SK-N-SH (cell line): ENCODE measurements at regions not wholly inside any gene's neighbourhood (a gene's known extent, or its start where the extent isn't known, plus 50 kb on each side); places are given as distances from the start of the nearest gene placed in this dataset.

ENCODE experiments used
- CTCF ChIA-PET: fragments of 300-600, 350-600 bp; formaldehyde crosslinking; extraction: SDS; loops from one replicate; lab custom pipeline; 2021; lab: Yijun Ruan, JAX
- POLR2A ChIA-PET: fragments of 350-600 bp; sonication (Branson Sonifier 250); formaldehyde crosslinking; extraction: SDS; loops from one replicate; lab custom pipeline; 2020; ENCODE audit warnings: antibody characterized with exemption, inconsistent platforms; lab: Yijun Ruan, JAX
- DNase-seq: peaks from one replicate; pipeline ENCODE4 v3.0.0; 2012
- H2AFZ ChIP-seq: fragments of 200-600 bp; sonication (generic); 2 replicates; pipeline ENCODE4 v1.8.1; 2016; ENCODE audit warnings: antibody characterized with exemption, mild to moderate bottlenecking, low read depth
- H3F3A ChIP-seq: fragments of 200-600 bp; sonication (generic); replicated peaks from 2 replicates; pipeline ENCODE3; 2016; ENCODE audit warnings: antibody characterized with exemption, mild to moderate bottlenecking; ENCODE audit not compliant: insufficient read depth
- H3K27ac ChIP-seq, 2 experiments: fragments of 200-500 bp in 1 of 2; fragments of 200-600 bp in 1 of 2; sonication (Bioruptor generic) in 1 of 2; sonication (generic), shearing (Covaris generic) in 1 of 2; 2 replicates each; pipeline versions ENCODE4 v1.5.1 to v1.6.1; 2014 to 2016; ENCODE audit warnings: low read depth in 2 of 2, inconsistent platforms in 1 of 2, low read length in 1 of 2, mild to moderate bottlenecking in 1 of 2, mixed read lengths in 1 of 2
- H3K27me3 ChIP-seq: fragments of 200-600 bp; sonication (generic), shearing (Covaris generic); 2 replicates; pipeline ENCODE4 v1.6.1; 2016; ENCODE audit warnings: mixed run types; ENCODE audit not compliant: insufficient read depth
- H3K36me3 ChIP-seq, 2 experiments: fragments of 200-500 bp in 1 of 2; fragments of 200-600 bp in 1 of 2; sonication (Bioruptor generic) in 1 of 2; sonication (generic) in 1 of 2; replicated peaks in 1 of 2; 2 replicates each; pipeline versions ENCODE3 to v1.5.1; 2014 to 2016; ENCODE audit warnings: low read length in 1 of 2, mild to moderate bottlenecking in 1 of 2; ENCODE audit not compliant: insufficient read depth in 2 of 2, control insufficient read depth in 1 of 2
- H3K4me1 ChIP-seq, 2 experiments: fragments of 200-500 bp in 1 of 2; fragments of 200-600 bp in 1 of 2; sonication (Bioruptor generic) in 1 of 2; sonication (generic), shearing (Covaris generic) in 1 of 2; 2 replicates each; pipeline versions ENCODE4 v1.5.1 to v1.6.1; 2014 to 2016; ENCODE audit warnings: low read depth in 1 of 2, low read length in 1 of 2, mixed run types in 1 of 2; ENCODE audit not compliant: insufficient read depth in 2 of 2, control insufficient read depth in 1 of 2
- H3K4me2 ChIP-seq: fragments of 200-600 bp; sonication (generic), shearing (Covaris generic); 2 replicates; pipeline ENCODE4 v1.6.1; 2017; ENCODE audit warnings: mixed run types
- H3K4me3 ChIP-seq, 2 experiments: fragments of 200-500 bp in 1 of 2; fragments of 200-600 bp in 1 of 2; sonication (Bioruptor generic) in 1 of 2; sonication (generic), shearing (Covaris generic) in 1 of 2; 2 replicates each; pipeline versions ENCODE4 v1.5.1 to v1.8.1; 2014 to 2016; ENCODE audit warnings: low read depth in 2 of 2, inconsistent platforms in 1 of 2, low read length in 1 of 2, mild to moderate bottlenecking in 1 of 2, mixed read lengths in 1 of 2, moderate library complexity in 1 of 2
- H3K79me2 ChIP-seq: fragments of 200-600 bp; sonication (generic); 2 replicates; pipeline ENCODE4 v1.8.1; 2017; ENCODE audit warnings: mild to moderate bottlenecking; ENCODE audit not compliant: insufficient read depth
- H3K9ac ChIP-seq: fragments of 200-600 bp; sonication (generic); 2 replicates; pipeline ENCODE4 v1.6.1; 2017; ENCODE audit warnings: mixed run types
- H3K9me2 ChIP-seq: fragments of 200-600 bp; sonication (generic); 2 replicates; pipeline ENCODE4 v1.6.1; 2017; ENCODE audit warnings: mixed run types
- H3K9me3 ChIP-seq: fragments of 200-600 bp; sonication (generic); 2 replicates; pipeline ENCODE4 v1.6.1; 2017; ENCODE audit warnings: mixed run types, mild to moderate bottlenecking, moderate library complexity
- H4K20me1 ChIP-seq: fragments of 200-600 bp; sonication (generic); 2 replicates; pipeline ENCODE4 v1.6.1; 2017; ENCODE audit warnings: mild to moderate bottlenecking, mixed run types; ENCODE audit not compliant: insufficient read depth
- CHD2 ChIP-seq: fragments of 150-350 bp; IDR thresholded peaks from 2 replicates; pipeline ENCODE4 v1.6.1; 2018; ENCODE audit warnings: low read length; ENCODE audit not compliant: partially characterized antibody
- EP300 ChIP-seq, 2 experiments: IDR thresholded peaks; 2 replicates each; pipeline versions ENCODE4 v1.4.0 to v1.6.1; 2012; ENCODE audit warnings: borderline replicate concordance in 1 of 2, low read depth in 1 of 2, low read length in 1 of 2
- FOXJ3 ChIP-seq: sonication (generic); formaldehyde crosslinking; IDR thresholded peaks from 2 replicates; pipeline ENCODE4 v1.5.1; 2020; ENCODE audit warnings: mild to moderate bottlenecking, missing genetic modification reagents
- GATA2 ChIP-seq: sonication (generic); formaldehyde crosslinking; IDR thresholded peaks from 2 replicates; pipeline ENCODE4 v1.5.0; 2020; ENCODE audit warnings: mild to moderate bottlenecking, missing genetic modification reagents
- MEF2A ChIP-seq: IDR thresholded peaks from 2 replicates; pipeline ENCODE4 v1.4.0; 2012; ENCODE audit warnings: low read depth, borderline replicate concordance
- NFIC ChIP-seq: IDR thresholded peaks from 2 replicates; pipeline ENCODE4 v1.4.0; 2012; ENCODE audit warnings: borderline replicate concordance
- NRF1 ChIP-seq: IDR thresholded peaks from 2 replicates; pipeline ENCODE4 v1.6.1; 2012; ENCODE audit warnings: low read depth, mild to moderate bottlenecking, low read length
- POLR2AphosphoS5 ChIP-seq: IDR thresholded peaks from 2 replicates; pipeline ENCODE4 v1.6.1; 2012; ENCODE audit warnings: low read depth, low read length
- RXRA ChIP-seq: IDR thresholded peaks from 2 replicates; pipeline ENCODE4 v1.4.0; 2012; ENCODE audit warnings: low read depth, mild to moderate bottlenecking, borderline replicate concordance
- SIN3A ChIP-seq: IDR thresholded peaks from 2 replicates; pipeline ENCODE4 v1.6.1; 2012; ENCODE audit warnings: low read depth, mild to moderate bottlenecking, low read length, moderate library complexity, borderline replicate concordance
- TAF1 ChIP-seq: IDR thresholded peaks from 2 replicates; pipeline ENCODE4 v1.6.1; 2012; ENCODE audit warnings: low read depth, mild to moderate bottlenecking, low read length, moderate library complexity, borderline replicate concordance
- TCF12 ChIP-seq: IDR thresholded peaks from 2 replicates; pipeline ENCODE4 v1.4.0; 2012
- TEAD4 ChIP-seq: IDR thresholded peaks from 2 replicates; pipeline ENCODE4 v1.4.0; 2012; ENCODE audit warnings: mild to moderate bottlenecking, borderline replicate concordance; ENCODE audit not compliant: insufficient read depth
- USF2 ChIP-seq: fragments of 150-350 bp; IDR thresholded peaks from 2 replicates; pipeline ENCODE4 v1.6.1; 2017; ENCODE audit warnings: antibody characterized with exemption, low read length, low read depth, borderline replicate concordance
- WGBS: methylation state at CpG from one replicate; pipeline ENCODE4 v1.1.6; 2017; ENCODE audit warnings: low lambda C conversion rate; 5-methylcytosine and 5-hydroxymethylcytosine counted together
- TF ChIP-seq, protein P1 (sequence below): IDR thresholded peaks from 2 replicates; pipeline ENCODE4; 2012
- TF ChIP-seq, protein P2 (sequence below): fragments of 200-600 bp; sonication (generic); IDR thresholded peaks from 2 replicates; pipeline ENCODE4 v1.6.1; 2017; ENCODE audit warnings: antibody characterized with exemption, mild to moderate bottlenecking, moderate library complexity
- TF ChIP-seq, protein P3 (sequence below): fragments of 150-350 bp; IDR thresholded peaks from 2 replicates; pipeline ENCODE4 v1.6.1; 2016; ENCODE audit warnings: mild to moderate bottlenecking, low read depth, low read length

DNA sequence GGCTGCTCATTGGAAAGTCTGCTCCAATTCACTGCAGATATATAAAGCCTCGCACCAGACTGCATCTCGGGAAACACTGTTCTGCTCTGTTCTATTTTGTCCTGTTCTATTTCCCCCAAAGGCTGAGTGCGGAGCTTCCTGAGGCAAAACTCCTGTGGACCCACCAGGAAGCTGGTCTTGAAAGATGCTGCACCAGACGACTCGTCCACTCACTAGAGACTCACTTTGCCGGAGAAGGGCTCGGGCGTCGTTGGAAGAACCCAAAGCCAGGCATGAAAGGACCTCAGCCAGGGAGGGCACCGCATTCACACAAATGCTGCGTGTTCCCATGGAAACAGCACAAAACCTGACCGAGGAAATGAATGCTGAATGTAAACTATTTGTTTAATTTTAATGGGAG lies 331.2 kb upstream of the SFSWAP start:
- no peaks in the 10 kb centered on the region for H3F3A ChIP-seq
- no peak overlapping the region for H3K9ac ChIP-seq
- H3K9me3 ChIP-seq = no peaks in the 10 kb centered on the region
- TF ChIP-seq POLR2AphosphoS5 (no peak), USF2 (no peak), NRF1 (no peak), TAF1 (no peak), TCF12 (no peak), MEF2A (no peak), RXRA (no peak)
- TF ChIP-seq, protein P1, sequence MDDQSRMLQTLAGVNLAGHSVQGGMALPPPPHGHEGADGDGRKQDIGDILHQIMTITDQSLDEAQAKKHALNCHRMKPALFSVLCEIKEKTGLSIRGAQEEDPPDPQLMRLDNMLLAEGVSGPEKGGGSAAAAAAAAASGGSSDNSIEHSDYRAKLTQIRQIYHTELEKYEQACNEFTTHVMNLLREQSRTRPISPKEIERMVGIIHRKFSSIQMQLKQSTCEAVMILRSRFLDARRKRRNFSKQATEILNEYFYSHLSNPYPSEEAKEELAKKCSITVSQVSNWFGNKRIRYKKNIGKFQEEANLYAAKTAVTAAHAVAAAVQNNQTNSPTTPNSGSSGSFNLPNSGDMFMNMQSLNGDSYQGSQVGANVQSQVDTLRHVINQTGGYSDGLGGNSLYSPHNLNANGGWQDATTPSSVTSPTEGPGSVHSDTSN = no peak
- TF ChIP-seq, protein P2, sequence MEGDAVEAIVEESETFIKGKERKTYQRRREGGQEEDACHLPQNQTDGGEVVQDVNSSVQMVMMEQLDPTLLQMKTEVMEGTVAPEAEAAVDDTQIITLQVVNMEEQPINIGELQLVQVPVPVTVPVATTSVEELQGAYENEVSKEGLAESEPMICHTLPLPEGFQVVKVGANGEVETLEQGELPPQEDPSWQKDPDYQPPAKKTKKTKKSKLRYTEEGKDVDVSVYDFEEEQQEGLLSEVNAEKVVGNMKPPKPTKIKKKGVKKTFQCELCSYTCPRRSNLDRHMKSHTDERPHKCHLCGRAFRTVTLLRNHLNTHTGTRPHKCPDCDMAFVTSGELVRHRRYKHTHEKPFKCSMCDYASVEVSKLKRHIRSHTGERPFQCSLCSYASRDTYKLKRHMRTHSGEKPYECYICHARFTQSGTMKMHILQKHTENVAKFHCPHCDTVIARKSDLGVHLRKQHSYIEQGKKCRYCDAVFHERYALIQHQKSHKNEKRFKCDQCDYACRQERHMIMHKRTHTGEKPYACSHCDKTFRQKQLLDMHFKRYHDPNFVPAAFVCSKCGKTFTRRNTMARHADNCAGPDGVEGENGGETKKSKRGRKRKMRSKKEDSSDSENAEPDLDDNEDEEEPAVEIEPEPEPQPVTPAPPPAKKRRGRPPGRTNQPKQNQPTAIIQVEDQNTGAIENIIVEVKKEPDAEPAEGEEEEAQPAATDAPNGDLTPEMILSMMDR = no peak
- TF ChIP-seq, all 33 proteins: peak for 0
- no peaks in the 10 kb centered on the region for H4K20me1 ChIP-seq
- peaks cover 0 to 14% of the 10 kb centered on the region in 2 experiments; a peak in 1 of 4 replicates for H3K4me1 ChIP-seq
- POLR2A ChIA-PET = no interaction called here
- H3K4me3 ChIP-seq = no peak overlapping the region
- no peak overlapping the region for H3K4me2 ChIP-seq
- H3K9me2 ChIP-seq = no peaks in the 10 kb centered on the region
- 71% methylated on average over 12 of the region's 12 CpGs for WGBS
- H3K27me3 ChIP-seq = no peaks in the 10 kb centered on the region
- H2AFZ ChIP-seq = no peak overlapping the region
- CTCF ChIA-PET = interaction anchor here (1.6 kb wide), 1 partner anchor 75 kb away, joined by 5 read pairs; no protein-coding TSS in a partner anchor
- DNase-seq = no peak
- H3K79me2 ChIP-seq = no peaks in the 10 kb centered on the region
- H3K36me3 ChIP-seq = no peaks in the 10 kb centered on the region
- no peak overlapping the region for H3K27ac ChIP-seq

GRCh38 chr12:131380220-131380964 lies 330.5 kb upstream of the SFSWAP start:
- H3K79me2 ChIP-seq = no peaks in the 10 kb centered on the region
- TF ChIP-seq TEAD4 (no peak), EP300 (IDR thresholded peaks at IDR 0.05; ENCODE audit: borderline replicate concordance in 1 of 2, low read depth in 1 of 2, low read length in 1 of 2) (no peak), TCF12 (no peak), SIN3A (no peak), NRF1 (no peak), FOXJ3 (no peak), POLR2AphosphoS5 (no peak), GATA2 (CRISPR knock-in tag) (no peak), CHD2 (no peak), NFIC (no peak)
- TF ChIP-seq, protein P3, sequence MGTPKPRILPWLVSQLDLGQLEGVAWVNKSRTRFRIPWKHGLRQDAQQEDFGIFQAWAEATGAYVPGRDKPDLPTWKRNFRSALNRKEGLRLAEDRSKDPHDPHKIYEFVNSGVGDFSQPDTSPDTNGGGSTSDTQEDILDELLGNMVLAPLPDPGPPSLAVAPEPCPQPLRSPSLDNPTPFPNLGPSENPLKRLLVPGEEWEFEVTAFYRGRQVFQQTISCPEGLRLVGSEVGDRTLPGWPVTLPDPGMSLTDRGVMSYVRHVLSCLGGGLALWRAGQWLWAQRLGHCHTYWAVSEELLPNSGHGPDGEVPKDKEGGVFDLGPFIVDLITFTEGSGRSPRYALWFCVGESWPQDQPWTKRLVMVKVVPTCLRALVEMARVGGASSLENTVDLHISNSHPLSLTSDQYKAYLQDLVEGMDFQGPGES = no peak
- TF ChIP-seq, protein P1 = no peak
- TF ChIP-seq, all 33 proteins: peak for 0
- no peak overlapping the region for H3K4me3 ChIP-seq
- H3K4me1 ChIP-seq = peaks cover 0 to 14% of the 10 kb centered on the region in 2 experiments; a peak in 1 of 4 replicates
- ChIA-PET CTCF (interaction anchor here (1.6 kb wide), 1 partner anchor 74 kb away, joined by 5 read pairs; no protein-coding TSS in a partner anchor), POLR2A (no interaction called here)
- H3K9ac ChIP-seq = no peak overlapping the region
- H3K9me3 ChIP-seq = no peaks in the 10 kb centered on the region
- 74% methylated on average over 26 of the region's 28 CpGs for WGBS
- no peaks in the 10 kb centered on the region for H3K9me2 ChIP-seq
- H3K36me3 ChIP-seq = no peaks in the 10 kb centered on the region
- H4K20me1 ChIP-seq = no peaks in the 10 kb centered on the region
- no peak overlapping the region for H2AFZ ChIP-seq
- no peaks in the 10 kb centered on the region for H3F3A ChIP-seq
- no peak for DNase-seq
- no peak overlapping the region for H3K4me2 ChIP-seq
- no peak overlapping the region for H3K27ac ChIP-seq
- H3K27me3 ChIP-seq = no peaks in the 10 kb centered on the region
